NB4 (cell line): ENCODE measurements at regions not wholly inside any gene's neighbourhood (a gene's known extent, or its start where the extent isn't known, plus 50 kb on each side); places are given as distances from the start of the nearest gene placed in this dataset.

Experiments
- DNase-seq: peaks from one replicate; pipeline ENCODE4 v3.0.0; 2010; ENCODE audit warnings: low read depth
- H3K4me3 ChIP-seq: one replicate; pipeline ENCODE4 v1.5.1; 2011; ENCODE audit warnings: mild to moderate bottlenecking, low read depth, low read length, moderate library complexity
- CTCF ChIP-seq: IDR thresholded peaks from one replicate; pipeline ENCODE4 v1.5.1; 2012; ENCODE audit warnings: low read depth, low read length
- MAX ChIP-seq: IDR thresholded peaks from 2 replicates; pipeline ENCODE4 v1.6.1; 2011; ENCODE audit warnings: low read depth, low read length
- MYC ChIP-seq: IDR thresholded peaks from 2 replicates; pipeline ENCODE4 v1.6.1; 2011; ENCODE audit warnings: low read depth, low read length
- POLR2A ChIP-seq: IDR thresholded peaks from 2 replicates; pipeline ENCODE4 v1.6.1; 2011; ENCODE audit warnings: mild to moderate bottlenecking; ENCODE audit not compliant: insufficient read length; ENCODE audit errors: extremely low read depth

- TF ChIP-seq MYC = no peak
- TF ChIP-seq MAX = no peak
- TF ChIP-seq CTCF = no peak
- no peak for TF ChIP-seq POLR2A
- H3K4me3 ChIP-seq = no peak overlapping the region
- DNase-seq = no peak
Measured at GRCh38 chr16:22734368-22734767, 79.6 kb upstream of the HS3ST2 start.

- no peak for TF ChIP-seq MYC
- no peak for TF ChIP-seq CTCF
- no peak for TF ChIP-seq MAX
- no peak for TF ChIP-seq POLR2A
- DNase-seq = no peak
- no peak overlapping the region for H3K4me3 ChIP-seq
Measured at GRCh38 chr16:22736791-22737190, 77.2 kb upstream of the HS3ST2 start.

- no peak for TF ChIP-seq POLR2A
- TF ChIP-seq CTCF = no peak
- no peak for TF ChIP-seq MAX
- no peak for TF ChIP-seq MYC
- peak; percentile 41 for DNase-seq
- H3K4me3 ChIP-seq = no peak overlapping the region
Measured at GRCh38 chr16:22739077-22739476, 74.9 kb upstream of the HS3ST2 start.

- no peak overlapping the region for H3K4me3 ChIP-seq
- DNase-seq = peak; percentile 3
- TF ChIP-seq CTCF (no peak), MAX (no peak), MYC (no peak), POLR2A (no peak)
Measured at GRCh38 chr16:22743401-22743800, 70.6 kb upstream of the HS3ST2 start.

GRCh38 chr16:22751104-22751667 lies 62.8 kb upstream of the HS3ST2 start:
- no peak overlapping the region for H3K4me3 ChIP-seq
- DNase-seq = no peak
- TF ChIP-seq CTCF = no peak
- TF ChIP-seq MAX = no peak
- TF ChIP-seq POLR2A = no peak
- no peak for TF ChIP-seq MYC

- no peak overlapping the region for H3K4me3 ChIP-seq
- no peak for DNase-seq
- no peak for TF ChIP-seq POLR2A
- no peak for TF ChIP-seq MYC
- no peak for TF ChIP-seq MAX
- no peak for TF ChIP-seq CTCF
Measured at GRCh38 chr16:22751685-22752084, 62.3 kb upstream of the HS3ST2 start.
